Midbrain (tissue), 1 donor: ENCODE measurements at regions not wholly inside any gene's neighbourhood (a gene's known extent, or its start where the extent isn't known, plus 50 kb on each side); places are given as distances from the start of the nearest gene placed in this dataset.

Experiments used
- DNase-seq: peaks from one replicate; lab custom pipeline; 2025; lab: John Stamatoyannopoulos, UW

- DNase-seq, result no peak
These were observed 215.1 kb upstream of the FGGY start for GRCh38 chr1:59081795-59082194.

GRCh38 chr1:59083946-59084865, 212.7 kb upstream of the FGGY start:
- no peak for DNase-seq

GRCh38 chr1:59085101-59085500, 211.8 kb upstream of the FGGY start:
- no peak for DNase-seq

- no peak for DNase-seq
These were observed 207.7 kb upstream of the FGGY start for GRCh38 chr1:59089036-59089798.

- no peak for DNase-seq
These were observed 206.9 kb upstream of the FGGY start for GRCh38 chr1:59089922-59090457.

GRCh38 chr1:59092126-59092525, 204.8 kb upstream of the FGGY start:
- no peak for DNase-seq

GRCh38 chr1:59094001-59094400, 202.9 kb upstream of the FGGY start:
- no peak for DNase-seq

- DNase-seq, result no peak
These were observed 200.4 kb upstream of the FGGY start for GRCh38 chr1:59096501-59096900.

GRCh38 chr1:59098655-59099054, 198.2 kb upstream of the FGGY start:
- DNase-seq, result no peak

GRCh38 chr1:59100708-59101374, 196.1 kb upstream of the FGGY start:
- DNase-seq, result no peak

GRCh38 chr1:59101518-59101917, 195.4 kb upstream of the FGGY start:
- no peak for DNase-seq

- DNase-seq, result no peak
These were observed 193.4 kb upstream of the FGGY start for GRCh38 chr1:59103457-59103856.

- no peak for DNase-seq
These were observed 192.6 kb upstream of the FGGY start for GRCh38 chr1:59104191-59104760.

- DNase-seq, result no peak
These were observed 191.1 kb upstream of the FGGY start for GRCh38 chr1:59105548-59106507.

- DNase-seq, result no peak
These were observed 189.4 kb upstream of the FGGY start for GRCh38 chr1:59107516-59107915.

GRCh38 chr1:59107916-59108315, 189.0 kb upstream of the FGGY start:
- no peak for DNase-seq

- DNase-seq, result no peak
These were observed 188.2 kb upstream of the FGGY start for GRCh38 chr1:59108481-59109317.

GRCh38 chr1:59110271-59110670, 186.6 kb upstream of the FGGY start:
- no peak for DNase-seq

GRCh38 chr1:59113876-59114457, 182.9 kb upstream of the FGGY start:
- no peak for DNase-seq
